NT2/D1 (cell line): ENCODE measurements at regions not wholly inside any gene's neighbourhood (a gene's known extent, or its start where the extent isn't known, plus 50 kb on each side); places are given as distances from the start of the nearest gene placed in this dataset.

Experiments
- YY1 ChIP-seq: IDR thresholded peaks from 2 replicates; pipeline ENCODE4 v1.6.1; 2011; ENCODE audit not compliant: insufficient read length, insufficient read depth
- ZNF274 ChIP-seq: IDR thresholded peaks from 2 replicates; pipeline ENCODE4 v1.6.1; 2011; ENCODE audit warnings: mild to moderate bottlenecking, low read depth, low read length

GRCh38 chr11:36809303-36809702 is 211.3 kb upstream of the RAG2 start:
- no peak for TF ChIP-seq ZNF274
- no peak for TF ChIP-seq YY1
